MM.1S (cell line): ENCODE measurements at regions not wholly inside any gene's neighbourhood (a gene's known extent, or its start where the extent isn't known, plus 50 kb on each side); places are given as distances from the start of the nearest gene placed in this dataset.

Experiments used
- CTCF ChIP-seq: fragments of 300-600 bp; sonication (generic); IDR thresholded peaks from 2 replicates; pipeline ENCODE4 v1.5.1; 2016; ENCODE audit warnings: antibody characterized with exemption, low read length, mixed read lengths
- EZH2 ChIP-seq: fragments of 300-600 bp; sonication (generic); optimal IDR thresholded peaks from 2 replicates; pipeline ENCODE3; 2017; ENCODE audit warnings: low read depth, mild to moderate bottlenecking, antibody characterized with exemption, low read length, mixed read lengths
- EZH2phosphoT487 ChIP-seq: fragments of 300-600 bp; sonication (generic); IDR thresholded peaks from 2 replicates; pipeline ENCODE4 v1.6.1; 2018; ENCODE audit warnings: antibody characterized with exemption, low read length

- TF ChIP-seq EZH2 (no peak), CTCF (no peak), EZH2phosphoT487 (no peak)
These were observed 116.6 kb upstream of the MAFB start for GRCh38 chr20:40805592-40805991.
